ENCODE measurements at regions not wholly inside any gene's neighbourhood (a gene's known extent, or its start where the extent isn't known, plus 50 kb on each side); places are given as distances from the start of the nearest gene placed in this dataset.
"Not testable (repeated sequence)": the region's sequence is repeated elsewhere in the genome, so short reads cannot be mapped to it uniquely, and the experiment has no call there.

DNA sequence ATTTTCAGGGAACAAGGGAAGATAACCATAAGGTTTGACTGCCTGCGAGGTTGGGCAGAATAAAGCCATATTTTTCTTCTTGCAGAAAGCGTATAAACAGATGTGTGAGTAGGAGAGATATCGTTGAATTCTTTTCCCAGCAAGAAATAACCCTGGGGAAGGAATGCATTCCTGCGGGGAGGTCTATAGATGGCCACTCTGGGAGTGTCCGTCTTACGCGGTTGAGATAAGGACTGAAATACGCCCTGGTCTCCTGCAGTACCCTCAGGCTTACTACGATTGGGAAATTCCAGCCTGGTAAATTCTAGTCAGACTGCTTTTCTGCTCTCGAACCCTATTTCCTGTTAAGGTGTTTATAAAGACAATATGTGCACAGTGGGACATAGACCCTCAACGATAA lies 225.0 kb downstream of the LRIG3 start:
- no peak overlapping the region for H3K4me3 ChIP-seq (ENCODE audit: control insufficient read depth, low read depth, low read length)
- TF ChIP-seq, protein P1, sequence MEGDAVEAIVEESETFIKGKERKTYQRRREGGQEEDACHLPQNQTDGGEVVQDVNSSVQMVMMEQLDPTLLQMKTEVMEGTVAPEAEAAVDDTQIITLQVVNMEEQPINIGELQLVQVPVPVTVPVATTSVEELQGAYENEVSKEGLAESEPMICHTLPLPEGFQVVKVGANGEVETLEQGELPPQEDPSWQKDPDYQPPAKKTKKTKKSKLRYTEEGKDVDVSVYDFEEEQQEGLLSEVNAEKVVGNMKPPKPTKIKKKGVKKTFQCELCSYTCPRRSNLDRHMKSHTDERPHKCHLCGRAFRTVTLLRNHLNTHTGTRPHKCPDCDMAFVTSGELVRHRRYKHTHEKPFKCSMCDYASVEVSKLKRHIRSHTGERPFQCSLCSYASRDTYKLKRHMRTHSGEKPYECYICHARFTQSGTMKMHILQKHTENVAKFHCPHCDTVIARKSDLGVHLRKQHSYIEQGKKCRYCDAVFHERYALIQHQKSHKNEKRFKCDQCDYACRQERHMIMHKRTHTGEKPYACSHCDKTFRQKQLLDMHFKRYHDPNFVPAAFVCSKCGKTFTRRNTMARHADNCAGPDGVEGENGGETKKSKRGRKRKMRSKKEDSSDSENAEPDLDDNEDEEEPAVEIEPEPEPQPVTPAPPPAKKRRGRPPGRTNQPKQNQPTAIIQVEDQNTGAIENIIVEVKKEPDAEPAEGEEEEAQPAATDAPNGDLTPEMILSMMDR (conservative IDR thresholded peaks at IDR 0.05; ENCODE audit: control insufficient read depth, insufficient read depth, low read depth, low read length), result no peak
- DNase-seq (ENCODE audit: low read depth), result no peak

DNA sequence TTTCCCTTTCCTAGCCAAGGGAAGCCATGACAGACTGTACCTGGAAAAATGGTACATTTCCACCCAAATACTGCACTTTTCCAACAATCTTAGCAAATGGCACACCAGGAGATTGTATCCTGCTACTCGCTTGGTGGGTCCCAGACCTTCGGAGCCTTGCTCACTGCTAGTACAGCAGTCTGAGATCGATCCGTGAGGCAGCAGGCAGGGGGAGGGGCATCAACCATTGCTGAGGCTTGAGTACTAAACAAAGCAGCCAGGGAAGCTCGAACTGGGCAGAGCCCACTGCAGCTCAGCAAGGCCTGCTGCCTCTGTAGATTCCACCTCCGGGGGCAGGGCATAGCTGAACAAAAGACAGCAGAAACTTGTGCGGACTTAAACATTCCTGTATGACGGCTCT lies 218.8 kb downstream of the LRIG3 start:
- no peak for DNase-seq (ENCODE audit: low read depth)
- TF ChIP-seq, protein P1 (conservative IDR thresholded peaks at IDR 0.05; ENCODE audit: control insufficient read depth, insufficient read depth, low read depth, low read length), result no peak
- no peak overlapping the region for H3K4me3 ChIP-seq (ENCODE audit: control insufficient read depth, low read depth, low read length)

DNA sequence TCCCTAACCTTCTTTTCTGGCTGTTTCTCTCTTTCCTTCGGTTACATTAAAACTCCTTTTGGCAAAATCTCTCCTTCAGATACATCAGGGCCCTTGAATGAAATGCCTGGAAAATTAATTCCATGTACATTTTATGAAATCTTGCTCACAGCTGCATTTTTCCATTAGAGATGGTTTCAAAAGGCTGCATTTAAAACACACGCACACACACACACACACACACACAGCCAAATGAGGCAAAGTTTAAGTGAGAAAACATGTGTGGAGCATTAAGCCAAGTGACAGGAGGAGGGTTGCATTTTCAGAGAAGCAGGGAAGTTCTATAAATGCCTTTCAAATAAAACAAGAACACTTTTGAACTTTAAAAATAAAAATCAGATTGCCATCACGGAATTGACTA lies 216.4 kb downstream of the LRIG3 start:
- DNase-seq (ENCODE audit: low read depth), result peak; percentile 59
- no peak overlapping the region for H3K4me3 ChIP-seq (ENCODE audit: control insufficient read depth, low read depth, low read length)
- TF ChIP-seq, protein P1 (conservative IDR thresholded peaks at IDR 0.05; ENCODE audit: control insufficient read depth, insufficient read depth, low read depth, low read length), result no peak

DNA sequence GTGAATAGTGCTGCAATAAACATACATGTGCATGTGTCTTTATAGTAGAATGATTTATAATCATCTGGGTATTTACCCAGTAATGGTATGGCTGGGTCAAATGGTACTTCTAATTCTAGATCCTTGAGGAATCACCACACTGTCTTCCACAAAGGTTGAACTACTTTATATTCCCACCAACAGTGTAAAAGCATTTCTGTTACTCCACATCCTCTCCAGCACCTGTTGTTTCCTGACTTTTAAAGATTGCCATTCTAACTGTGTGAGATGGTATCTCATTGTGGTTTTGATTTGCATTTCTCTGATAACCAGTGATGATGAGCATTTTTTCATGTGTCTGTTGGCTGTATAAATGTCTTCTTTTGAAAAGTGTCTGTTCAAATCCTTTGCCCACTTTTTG lies 215.5 kb downstream of the LRIG3 start:
- H3K4me3 ChIP-seq (ENCODE audit: control insufficient read depth, low read depth, low read length), result not testable (repeated sequence)

DNA sequence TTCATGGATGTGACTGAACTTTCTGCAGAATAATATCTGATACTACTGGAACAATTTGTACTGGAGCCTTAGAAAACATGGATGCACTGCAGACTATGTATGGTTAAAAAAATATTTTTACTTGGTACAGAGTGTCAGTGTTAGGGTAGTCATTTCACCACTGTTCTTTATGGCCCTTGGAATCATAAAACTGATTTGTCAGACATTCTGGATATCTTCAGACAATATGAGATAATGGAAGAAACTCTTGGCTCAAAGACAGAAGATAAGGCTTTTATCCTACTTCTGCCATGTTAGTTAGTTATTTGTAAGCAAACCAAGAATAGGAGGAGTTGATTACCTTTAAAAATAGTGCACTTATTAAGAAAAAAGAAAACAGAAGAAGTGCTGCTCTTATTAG lies 209.4 kb downstream of the LRIG3 start:
- DNase-seq (ENCODE audit: low read depth), result no peak
- H3K4me3 ChIP-seq (ENCODE audit: control insufficient read depth, low read depth, low read length), result no peak overlapping the region
- TF ChIP-seq, protein P1 (conservative IDR thresholded peaks at IDR 0.05; ENCODE audit: control insufficient read depth, insufficient read depth, low read depth, low read length), result no peak

More for the DNA sequence above, 215.5 kb downstream of the LRIG3 start:
- not testable (repeated sequence) for DNase-seq (ENCODE audit: low read depth)

DNA sequence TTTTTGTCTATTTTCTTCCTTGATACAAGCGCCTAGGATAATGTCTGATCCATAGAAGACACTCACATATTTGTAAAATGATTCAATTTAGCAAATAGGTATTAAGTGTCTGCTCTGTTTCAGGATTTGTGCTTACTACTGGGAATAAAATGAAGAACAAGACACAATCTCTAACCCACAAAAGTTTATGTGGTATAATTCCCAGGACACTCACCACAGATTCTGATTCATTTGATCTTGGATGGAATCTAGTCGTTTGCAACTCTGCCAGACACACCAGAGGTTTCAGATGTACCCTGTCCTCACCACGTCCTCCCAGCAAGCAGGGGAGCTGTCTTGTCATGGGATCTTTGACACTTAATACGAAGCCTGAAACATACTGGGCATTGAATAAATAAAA lies 208.3 kb downstream of the LRIG3 start:
- DNase-seq (ENCODE audit: low read depth), result peak; percentile 86
- TF ChIP-seq, protein P1 (conservative IDR thresholded peaks at IDR 0.05; ENCODE audit: control insufficient read depth, insufficient read depth, low read depth, low read length), result no peak
- no peak overlapping the region for H3K4me3 ChIP-seq (ENCODE audit: control insufficient read depth, low read depth, low read length)

DNA sequence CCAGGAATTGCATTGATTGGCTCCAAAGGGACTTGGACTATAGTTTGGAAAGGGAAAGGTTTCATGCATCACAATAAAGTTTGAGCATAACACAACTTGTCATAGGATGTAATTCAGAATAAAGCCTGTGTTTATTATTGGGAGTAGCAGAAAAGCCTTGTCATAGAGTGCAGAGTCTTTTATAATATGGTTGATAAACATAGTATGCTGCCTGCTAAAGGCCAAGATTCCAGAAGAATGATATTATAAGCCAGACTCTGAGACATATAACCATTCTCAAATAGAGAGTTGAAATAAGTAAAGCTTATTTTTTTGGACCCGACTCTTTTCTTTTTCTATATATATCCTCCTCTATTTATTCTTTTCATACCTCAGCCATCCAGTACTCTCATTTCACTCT lies 207.3 kb downstream of the LRIG3 start:
- no peak overlapping the region for H3K4me3 ChIP-seq (ENCODE audit: control insufficient read depth, low read depth, low read length)
- no peak for DNase-seq (ENCODE audit: low read depth)
- TF ChIP-seq, protein P1 (conservative IDR thresholded peaks at IDR 0.05; ENCODE audit: control insufficient read depth, insufficient read depth, low read depth, low read length), result no peak

Data from fibroblast of mammary gland (primary cell).